NCI-H128 (cell line): ENCODE measurements at regions not wholly inside any gene's neighbourhood (a gene's known extent, or its start where the extent isn't known, plus 50 kb on each side); places are given as distances from the start of the nearest gene placed in this dataset.

ENCODE experiments used
- DNase-seq: peaks from one replicate; lab custom pipeline; 2025; ENCODE audit not compliant: unreplicated experiment; lab: John Stamatoyannopoulos, UW

DNA sequence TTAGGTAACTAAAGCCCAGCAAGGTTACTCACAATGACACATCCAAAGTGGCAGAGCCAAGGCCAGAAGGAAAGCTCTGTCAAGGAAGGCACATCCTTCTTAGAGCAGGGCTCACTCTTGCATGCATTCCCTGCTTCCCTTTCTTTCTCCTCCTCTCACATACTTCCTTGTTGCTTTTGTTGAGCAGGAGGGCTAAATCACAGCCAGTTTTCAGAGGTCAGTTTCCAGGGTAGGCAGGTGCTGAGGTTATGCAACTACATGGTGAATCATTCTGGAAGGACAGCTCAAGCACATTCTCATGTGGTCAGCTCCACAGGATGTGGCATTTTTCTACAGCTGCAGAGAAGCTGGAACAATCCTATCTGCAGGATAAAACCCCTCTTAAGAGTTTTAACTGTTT, 275.6 kb downstream of the ZNF621 start:
- no peak for DNase-seq

DNA sequence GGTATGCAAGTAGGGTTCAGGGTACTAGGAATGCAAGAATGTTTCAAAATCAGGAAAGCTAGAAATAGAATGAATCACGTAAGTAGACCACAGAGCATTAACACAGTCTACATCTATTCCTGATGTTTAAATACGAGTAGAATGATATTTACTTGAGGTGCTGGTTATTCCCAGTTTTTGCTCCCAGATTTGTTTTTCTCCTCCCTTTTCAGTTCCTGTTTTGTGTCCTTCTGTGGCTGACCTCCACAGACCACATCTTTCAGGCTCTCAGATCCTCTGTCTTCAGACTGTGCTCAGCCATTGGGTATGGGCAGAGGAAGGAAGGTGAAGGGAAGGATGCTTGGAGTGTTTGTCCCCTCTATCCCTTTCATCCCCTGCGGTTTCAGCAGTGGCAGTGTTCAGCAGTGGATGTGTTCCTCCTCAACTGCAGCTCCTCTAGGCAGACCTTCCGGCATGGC, 276.6 kb downstream of the ZNF621 start:
- no peak for DNase-seq

DNA sequence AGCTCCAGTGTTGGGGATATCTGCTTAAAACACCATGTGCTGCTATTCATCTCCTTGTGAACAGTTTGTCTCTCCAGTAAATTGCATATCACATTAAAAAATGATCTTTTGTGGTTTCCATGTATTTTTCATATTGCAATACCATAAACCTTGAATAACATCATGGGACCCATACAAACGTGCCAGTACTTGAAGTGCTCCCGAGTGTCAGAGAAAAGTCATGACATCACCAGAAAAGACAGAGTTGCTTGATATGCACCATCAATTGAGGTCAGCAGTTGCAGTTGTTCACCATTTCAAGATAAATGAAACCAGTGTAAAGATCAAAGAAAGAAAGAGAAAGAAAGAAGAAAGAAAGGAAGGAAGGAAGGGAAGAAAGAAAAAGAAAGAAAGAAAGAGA, 278.6 kb downstream of the ZNF621 start:
- DNase-seq, result no peak

DNA sequence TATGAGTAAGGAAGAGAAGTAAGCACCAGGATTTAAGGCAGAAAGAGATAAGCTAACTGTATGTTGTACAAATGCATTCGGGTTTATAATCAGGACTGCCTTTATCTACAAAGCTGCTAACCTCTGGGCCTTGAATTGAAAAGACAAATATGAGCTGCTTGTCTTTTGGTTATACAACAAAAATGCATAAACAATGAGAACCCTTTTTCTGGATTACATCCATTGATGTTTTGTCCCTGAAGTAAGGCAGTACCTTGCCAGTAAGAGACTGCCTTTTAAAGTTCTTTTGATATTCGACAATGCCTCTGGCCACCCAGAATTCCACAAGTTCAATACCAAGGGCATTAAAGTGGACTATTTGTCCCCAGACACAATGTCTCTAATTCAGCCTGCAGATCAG, 280.7 kb downstream of the ZNF621 start:
- DNase-seq, result no peak

DNA sequence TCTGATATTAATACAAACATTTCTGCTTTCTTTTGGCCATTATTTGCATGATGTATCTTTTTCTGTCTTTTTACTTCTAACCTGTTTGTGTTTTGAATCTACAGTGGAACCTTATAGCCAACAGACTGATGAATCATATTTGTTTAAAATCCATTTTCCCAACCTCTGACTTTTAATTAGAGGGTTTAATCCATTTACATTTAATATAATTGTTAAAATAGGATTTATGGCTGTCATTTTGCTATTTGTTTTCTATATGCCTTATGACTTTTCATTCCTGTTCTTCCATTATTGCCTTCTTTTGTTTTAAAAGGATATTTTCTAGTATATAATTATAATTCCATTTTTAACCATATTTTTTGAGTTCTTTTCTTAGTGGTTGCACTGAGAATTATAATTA, 286.1 kb downstream of the ZNF621 start:
- DNase-seq, result no peak

DNA sequence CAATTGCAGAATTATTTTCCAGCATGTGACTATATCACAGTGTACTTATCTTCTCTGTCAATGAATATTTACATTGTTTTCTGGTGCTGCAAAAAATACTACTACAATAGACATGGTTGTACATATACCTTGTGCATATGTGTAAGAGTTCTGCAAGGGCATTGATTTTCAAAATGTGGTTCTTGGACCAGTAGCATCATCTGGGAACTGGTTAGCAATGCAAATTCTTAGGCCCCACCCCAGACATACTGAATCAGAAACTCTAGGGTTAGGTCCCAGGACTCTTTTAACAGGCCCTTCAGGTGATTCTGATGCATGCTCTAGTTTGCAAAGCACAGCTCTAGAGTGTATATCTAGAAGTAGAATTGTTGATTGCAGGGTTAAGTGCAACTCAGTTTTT, 292.3 kb downstream of the ZNF621 start:
- no peak for DNase-seq

DNA sequence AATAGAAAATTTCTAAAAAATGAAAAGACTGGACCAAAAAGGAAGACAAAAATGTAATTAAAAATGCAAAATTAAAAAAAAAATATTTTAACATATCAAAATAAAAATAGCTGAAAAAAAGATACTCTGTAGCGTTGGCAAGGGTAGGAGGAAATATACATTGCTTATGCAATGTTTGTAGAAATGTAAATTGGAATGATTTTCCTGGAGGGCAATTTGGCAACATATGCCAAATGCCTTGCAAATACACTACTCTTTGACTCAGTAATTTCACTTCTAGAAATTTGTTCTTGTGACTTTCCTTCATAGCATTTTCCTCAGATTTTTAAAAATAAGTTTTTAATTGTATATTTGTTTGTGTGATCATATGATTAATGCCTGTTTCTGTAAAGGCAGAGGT, 296.6 kb downstream of the ZNF621 start:
- DNase-seq, result no peak

DNA sequence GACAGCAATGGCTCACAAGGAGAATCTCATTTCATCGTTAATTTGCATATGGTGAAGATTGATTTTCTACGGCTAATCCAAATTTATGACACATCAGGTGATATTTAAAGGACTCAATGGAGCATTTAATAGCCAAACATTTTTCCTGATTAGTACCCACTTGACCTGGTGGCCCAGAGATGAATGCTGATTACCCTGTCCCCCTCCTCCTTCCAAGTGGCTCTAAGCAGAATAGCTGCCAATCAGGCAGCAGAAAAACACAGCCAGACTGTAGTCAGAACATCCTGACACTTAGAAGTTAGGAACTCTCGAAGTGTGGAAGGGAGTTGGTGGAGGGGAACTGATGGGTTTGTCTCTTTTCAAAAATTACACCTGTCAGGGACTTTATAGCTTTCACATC, 302.5 kb downstream of the ZNF621 start:
- no peak for DNase-seq

DNA sequence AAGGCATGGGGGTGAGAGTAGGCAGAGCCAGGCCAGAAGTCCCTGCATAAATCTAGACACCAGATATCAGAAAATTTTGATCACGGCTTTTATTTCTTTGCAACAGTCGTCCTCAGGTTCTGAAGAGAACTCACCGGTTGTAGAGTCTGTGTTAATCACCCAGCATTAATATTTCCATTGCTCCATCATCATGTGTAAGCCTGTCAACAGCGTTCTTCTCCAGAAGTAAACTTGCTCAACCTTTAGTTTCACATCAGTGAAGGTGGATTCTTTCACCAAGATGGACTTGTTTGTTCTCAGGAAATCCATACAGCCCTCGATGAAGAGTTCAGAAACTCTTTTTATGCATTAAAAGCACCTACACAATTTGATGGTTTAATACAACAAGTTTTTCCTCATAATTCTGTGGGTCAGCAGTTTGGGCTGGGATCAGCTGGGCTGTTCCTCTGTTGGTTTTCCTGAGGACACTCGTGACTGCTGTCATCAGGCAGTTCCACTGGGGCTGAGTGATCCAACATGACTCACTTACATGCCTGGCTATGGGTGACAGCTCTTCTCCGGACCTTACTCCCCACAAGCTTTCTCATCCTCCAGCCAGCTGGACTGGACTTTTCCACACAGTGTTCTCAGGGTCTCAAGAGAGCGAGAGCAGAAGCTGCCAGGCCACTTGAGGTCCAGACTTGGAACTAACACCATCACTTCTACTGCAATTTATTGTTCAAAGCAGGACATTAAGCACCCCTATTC, 303.4 kb downstream of the ZNF621 start:
- DNase-seq, result no peak

DNA sequence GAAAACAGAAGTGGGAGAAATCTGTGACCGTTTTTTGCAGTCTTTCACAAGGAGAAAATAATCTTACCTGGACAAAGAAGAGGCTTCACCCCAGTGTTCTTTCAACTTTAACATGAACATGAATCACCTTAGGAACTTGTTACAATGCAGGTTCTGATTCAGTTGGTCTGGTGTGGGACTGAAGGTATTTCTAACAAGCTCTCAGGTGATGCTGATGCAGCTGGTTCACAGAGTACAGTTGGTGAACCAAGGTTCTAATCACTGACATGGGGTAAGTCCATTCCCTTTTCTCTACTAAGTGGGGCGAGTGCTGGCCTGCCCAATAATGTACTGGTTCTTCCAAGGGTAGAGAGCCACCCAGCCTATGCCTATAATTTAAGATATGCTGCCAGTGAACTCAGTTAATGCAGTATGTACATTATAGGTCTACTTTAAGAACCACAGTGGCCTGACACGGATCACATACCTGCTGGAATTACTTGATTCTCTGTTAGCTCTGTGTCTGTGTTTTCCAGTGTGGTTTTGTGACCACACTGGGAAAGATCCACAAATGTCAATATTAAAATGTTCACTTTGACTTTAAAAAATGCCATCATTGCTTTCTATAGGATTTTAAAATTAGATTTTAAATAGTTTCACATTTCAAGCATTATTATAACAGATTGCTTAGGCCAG, 304.1 kb downstream of the ZNF621 start:
- DNase-seq, result no peak

DNA sequence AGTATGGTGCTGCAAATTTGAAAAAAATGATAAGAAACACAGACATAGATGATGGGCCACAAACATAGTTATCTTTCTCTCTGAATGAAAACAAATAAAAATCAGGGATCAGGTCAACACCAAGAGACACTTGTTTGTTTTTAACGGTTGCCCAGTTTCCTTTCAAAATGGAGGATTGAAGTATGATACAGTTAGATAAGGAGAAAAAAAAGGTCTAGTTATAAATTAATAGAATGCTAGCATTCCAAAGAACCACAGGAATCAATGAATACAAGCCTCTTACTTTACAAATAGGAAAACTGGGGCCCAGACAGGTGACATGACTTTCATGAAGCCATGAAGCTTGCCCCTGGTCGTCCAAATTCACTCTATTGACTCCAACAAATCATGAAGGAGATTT, 305.1 kb downstream of the ZNF621 start:
- DNase-seq, result no peak

DNA sequence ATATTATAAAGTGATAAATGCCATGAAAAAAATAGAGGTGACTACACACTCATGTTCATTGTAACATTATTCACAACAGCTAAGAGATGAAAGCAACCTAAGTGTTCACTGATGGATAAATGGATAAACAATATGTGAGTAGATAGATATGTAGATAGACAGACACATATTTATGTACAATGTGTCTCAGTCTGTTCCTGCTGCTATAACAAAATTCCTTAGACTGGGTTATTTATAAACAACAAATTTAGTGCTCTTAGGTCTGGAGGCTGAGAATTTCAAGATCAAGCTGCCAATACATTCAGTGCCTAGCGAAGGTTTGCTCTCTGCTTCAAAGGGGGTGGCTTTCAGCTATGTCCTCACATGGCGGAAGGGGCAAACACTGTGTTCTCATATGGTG, 312.5 kb downstream of the ZNF621 start:
- no peak for DNase-seq

DNA sequence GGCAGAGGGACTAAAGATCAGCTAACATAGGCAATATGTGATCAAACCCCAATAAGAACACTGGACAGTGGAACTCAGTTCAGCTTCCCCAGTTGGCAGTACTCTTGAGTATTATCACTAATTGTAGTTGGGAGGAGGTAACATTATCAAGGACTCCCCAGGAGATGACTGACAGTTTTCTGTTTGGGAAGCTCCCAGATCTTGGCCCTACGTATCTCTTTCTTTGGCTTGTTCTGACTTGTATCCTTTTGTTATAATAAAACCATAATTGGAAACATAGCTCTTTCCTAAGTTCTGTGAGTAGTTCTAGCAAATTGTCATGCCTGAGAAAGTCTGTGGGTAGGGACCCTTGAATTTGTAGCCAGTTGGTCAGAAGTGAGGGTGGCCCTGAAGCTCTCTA, 316.4 kb downstream of the ZNF621 start:
- DNase-seq, result no peak

DNA sequence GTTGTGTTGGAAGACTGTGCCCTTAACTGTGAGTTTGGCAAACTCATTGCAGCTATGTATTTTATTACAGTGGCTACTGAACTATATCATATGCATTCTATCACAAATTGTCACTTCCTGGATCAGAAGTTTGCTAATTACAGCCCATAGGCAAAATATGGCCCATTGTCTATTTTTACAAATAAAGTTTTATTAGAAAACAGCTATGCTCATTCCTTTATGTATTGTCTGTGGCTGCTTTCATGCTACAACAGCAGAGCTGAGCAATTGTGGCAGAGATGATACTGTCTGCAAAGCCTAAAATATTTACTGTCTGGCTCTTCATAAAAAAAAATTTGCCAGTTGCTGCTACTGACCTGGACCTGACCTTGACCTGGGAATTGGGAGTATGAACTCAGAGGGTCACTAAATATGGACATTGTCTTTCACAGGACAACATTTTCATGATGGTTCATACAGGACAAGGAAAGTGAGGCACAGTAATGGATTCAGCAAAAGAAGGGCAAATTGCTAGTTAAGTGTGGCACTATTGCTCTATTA, 316.9 kb downstream of the ZNF621 start:
- no peak for DNase-seq

DNA sequence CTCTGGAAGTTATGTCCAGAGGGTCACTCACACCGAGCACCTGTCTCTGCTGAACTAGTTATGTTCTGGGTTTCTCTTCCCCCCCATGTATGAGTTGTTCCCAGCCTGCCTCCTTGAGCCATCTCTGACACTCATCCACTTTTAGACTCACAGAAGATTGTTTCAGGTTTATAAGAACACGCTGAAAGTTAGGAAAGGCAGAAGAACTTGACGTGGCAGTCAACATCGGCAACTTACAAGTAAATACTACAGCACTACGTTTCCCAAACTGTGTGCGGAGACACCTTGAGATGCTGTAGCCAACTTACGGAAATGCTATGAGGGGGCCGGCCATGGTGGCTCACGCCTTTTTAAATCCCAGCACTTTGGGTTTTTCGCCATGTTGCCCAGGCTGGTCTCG, 318.0 kb downstream of the ZNF621 start:
- DNase-seq, result no peak

DNA sequence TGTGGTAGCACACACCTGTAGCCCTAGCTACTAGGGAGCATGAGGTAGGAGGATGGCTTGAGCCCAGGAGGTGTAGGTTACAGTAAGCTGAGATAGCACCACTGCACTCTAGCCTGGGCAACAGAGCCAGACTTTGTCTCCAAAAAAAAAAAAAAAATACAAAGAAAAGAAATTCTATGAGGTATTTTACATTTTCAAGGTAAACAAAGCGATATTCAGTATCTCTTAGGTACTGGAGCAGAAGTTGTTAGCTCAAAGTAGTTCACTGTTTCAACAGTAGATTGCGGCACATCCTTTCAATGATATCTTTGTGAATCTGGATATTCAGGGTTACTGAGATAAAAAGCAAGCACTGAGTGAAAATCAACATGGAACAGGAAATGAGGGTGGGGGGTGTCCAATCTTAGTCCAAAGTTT, 318.5 kb downstream of the ZNF621 start:
- DNase-seq, result no peak

DNA sequence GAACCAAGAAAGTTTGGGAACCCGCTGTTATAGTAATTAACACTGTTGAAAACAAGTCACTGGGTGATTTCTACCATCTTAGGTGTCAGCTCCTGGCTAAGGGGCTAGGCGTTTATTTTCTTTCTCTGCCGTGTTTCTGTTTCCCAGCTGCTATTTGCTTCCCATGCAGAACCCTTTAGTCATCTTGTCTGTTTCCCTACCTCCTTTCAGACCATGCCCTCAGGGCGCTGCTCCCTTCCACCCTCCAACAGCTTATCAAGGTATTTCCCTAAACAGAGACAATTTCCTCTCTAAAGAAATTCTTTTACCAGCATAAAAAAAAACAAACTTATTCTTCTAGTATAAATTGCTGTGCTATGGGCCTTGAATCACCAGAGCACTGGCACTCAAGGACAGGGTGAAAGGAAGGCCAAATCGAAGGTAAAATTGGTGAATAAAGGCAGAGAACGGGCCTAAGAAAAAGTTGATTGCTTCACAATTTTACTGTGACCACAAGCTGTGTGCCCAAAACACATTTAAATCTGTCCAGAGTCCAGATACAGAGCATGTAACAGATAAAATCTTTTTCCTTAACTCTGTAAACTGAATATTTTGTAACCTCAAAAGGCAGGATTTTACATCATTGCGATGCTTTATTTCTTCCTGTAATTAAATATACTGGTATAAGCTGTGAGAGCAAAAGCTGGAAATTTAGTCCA, 319.2 kb downstream of the ZNF621 start:
- DNase-seq, result no peak

DNA sequence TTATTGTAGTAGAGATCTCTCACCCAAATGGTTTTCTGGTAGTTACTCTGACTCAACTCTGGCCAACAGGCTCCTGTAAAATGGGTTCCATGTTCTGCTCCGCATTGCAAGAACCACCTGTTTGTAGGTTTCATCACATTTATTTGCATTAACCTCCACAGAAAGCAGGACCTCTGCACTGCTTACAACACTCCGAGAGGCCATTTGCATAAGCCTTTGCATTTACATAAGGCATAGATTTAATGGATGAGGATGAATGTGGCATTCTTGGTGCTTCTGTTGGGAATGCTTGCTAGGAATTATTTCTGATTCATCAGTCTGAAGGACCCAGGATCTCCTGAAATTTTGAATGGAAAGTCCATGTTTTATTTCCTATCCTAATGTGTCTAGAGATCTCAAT, 320.1 kb downstream of the ZNF621 start:
- DNase-seq, result no peak

DNA sequence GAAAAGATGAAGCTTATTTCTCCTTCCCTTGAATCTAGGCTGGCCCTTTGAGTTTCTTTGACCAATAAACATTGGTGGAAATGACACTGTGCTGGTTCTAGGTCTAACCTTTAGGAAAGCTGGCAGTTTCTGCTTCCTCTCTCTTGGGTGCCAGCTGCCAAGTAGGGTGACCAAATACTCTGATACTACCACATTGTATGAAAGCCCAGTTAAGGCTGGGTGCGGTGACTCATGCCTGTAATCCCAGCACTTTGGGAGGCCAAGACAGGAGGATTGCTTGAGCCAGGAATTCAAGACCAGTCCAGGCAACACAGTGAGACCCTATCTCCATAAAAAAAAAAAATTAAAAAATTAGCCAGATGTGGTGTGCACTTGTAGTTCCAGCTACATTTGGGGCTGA, 320.7 kb downstream of the ZNF621 start:
- no peak for DNase-seq

DNA sequence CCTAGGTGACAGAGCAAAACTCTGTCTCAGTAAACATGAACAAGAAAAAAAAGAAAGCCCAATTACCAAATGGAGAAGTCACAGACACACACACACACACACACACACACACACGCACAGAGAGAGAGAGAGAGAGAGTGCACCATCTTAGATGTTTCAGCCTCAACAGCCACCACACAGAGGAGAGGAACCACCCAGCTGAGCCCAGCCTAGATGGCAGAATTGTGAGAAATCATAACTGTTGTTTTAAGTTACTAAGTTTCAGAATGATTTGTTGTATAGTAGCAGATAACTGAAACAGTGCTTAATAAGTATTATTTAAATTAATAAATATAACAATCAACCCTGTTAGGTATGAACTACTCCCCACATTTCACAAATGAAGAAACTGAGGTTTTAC, 321.2 kb downstream of the ZNF621 start:
- no peak for DNase-seq

DNA sequence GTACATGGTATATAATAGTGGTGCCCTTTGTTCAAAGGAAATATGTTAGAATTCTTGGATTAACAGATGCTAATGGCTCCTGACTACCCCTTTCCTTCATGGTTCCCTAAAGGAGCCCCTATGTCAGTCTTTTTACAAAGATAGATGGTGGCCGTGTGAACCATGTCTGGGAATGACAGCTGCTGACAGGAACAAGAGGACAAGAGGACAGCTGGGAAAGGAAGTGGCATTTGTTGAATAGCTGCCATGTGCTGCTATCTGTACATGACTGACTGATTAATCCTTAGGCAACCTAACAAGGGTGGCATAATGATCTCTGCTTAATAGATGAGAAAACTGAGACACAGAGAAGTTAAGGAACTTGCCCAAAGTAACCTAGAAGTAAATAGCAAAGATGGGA, 321.7 kb downstream of the ZNF621 start:
- DNase-seq, result no peak

DNA sequence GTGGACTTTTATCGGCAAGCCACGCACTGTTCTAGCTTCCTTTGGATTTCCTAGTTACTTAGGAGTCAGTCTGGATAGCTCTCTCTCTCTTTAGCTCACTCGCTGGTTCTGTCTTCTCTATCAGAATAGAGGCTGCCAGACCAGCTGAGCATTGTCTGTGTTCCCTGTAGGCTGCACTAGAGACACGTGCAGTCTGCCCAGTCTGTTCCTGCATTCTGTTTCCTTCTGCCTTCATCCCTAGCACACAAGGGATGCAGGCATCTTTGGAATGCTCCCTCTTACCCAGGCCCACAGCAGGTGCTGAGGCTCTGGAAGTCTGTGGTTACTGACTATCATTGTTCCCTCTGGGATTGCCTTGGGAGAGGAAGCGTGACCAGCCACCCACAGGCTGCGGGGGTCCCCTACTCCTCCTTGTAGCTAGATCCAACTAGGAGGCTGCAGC, 322.8 kb downstream of the ZNF621 start:
- DNase-seq, result no peak
